ENCODE measurements at regions not wholly inside any gene's neighbourhood (a gene's known extent, or its start where the extent isn't known, plus 50 kb on each side); places are given as distances from the start of the nearest gene placed in this dataset.
A peak's percentile ranks its signal among the peaks of the same experiment; 100 is the strongest.

DNA sequence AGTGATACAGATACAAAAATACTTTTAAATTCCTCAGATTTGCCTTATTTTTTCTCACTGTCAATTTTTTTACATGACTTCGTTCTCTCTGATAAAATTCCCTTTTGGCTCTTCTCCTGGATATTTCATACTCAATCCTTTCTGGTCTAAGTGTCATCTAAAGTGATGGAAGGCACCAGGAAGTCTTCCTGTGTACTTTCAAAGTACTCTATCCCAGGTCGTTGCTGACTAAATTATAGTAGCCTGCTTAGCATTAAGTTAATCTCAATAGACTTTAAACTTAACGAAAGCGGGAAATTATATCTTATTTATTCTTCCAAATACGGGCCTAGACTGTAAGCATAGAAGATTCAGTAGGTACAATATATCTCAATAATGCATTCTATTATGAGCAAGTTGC, 67.8 kb downstream of the CASP12 start:
- no peak for DNase-seq (ENCODE audit: low spot score)

DNA sequence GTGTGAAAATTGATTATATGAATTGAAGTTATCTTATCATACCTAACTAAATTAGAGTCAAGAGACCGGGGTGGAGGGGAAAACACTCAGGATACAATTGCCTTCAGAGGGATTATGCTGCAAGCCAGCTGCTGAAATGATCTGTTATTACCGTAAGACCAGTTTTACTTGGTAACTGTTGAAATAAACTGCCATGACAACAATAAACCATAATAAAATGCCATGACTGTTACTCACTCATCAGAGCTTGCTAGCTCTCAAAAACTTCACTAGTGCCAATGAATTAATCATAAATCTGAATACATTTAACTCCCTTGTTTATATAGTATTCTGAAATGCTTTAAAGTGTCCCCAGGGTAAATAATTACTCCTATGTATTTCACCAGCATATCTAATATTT, 68.2 kb downstream of the CASP12 start:
- DNase-seq (ENCODE audit: low spot score), result no peak

DNA sequence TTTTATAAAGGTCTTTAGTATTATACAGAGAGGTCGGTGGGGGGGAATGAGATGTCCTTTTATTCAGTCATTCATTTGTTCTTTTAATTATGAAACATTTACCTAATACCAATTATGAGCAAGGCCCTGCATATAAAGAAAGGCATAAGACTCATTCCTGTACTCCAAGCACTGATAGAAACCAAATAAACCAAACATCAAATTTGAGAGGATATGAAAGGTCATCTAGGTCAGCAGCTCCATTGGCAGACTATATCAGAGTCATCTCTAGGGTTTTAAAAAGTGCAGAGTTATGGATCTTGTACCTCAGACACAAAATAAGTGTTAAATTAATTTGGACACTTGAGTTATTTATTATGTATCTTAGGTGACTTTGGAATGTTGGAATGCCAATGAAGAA, 71.5 kb downstream of the CASP12 start:
- no peak for DNase-seq (ENCODE audit: low spot score)

DNA sequence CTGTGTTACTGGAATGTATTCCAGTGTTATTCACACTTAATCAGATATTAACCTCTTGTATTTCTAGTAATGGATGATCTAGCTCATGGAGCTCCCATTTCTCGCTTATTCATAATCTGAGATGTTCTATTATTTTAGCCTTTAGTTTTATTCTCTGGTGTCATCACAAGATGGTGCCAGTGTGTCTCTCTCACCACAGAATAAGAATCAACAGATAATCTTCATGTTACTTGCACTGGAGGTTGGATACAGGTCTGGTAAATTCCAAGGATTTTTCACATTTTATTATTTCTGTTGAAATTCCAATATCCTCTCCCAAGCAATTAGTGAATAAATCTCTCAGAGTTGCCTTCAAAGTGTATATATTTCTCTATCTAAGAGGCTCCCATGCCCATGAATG, 74.6 kb downstream of the CASP12 start:
- DNase-seq (ENCODE audit: low spot score), result no peak

DNA sequence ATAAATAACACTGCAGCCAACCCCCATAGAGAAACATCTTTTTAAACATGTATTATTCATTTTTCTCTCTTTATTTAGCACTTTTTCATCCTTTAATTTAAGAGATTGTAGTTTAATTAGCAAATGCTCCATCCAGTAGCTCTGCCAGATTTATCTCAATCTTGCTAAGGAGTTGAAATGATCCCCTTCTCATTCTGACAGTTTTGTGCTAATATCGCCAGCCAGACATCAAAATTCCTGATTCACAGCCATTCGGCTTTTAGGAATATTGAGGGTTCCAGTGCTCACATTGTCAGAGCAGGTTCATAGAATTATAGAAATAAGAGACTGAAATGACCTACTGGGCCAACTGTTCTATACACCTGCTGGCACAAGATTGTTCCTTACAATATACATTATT, 77.8 kb downstream of the CASP12 start:
- DNase-seq (ENCODE audit: low spot score), result no peak

DNA sequence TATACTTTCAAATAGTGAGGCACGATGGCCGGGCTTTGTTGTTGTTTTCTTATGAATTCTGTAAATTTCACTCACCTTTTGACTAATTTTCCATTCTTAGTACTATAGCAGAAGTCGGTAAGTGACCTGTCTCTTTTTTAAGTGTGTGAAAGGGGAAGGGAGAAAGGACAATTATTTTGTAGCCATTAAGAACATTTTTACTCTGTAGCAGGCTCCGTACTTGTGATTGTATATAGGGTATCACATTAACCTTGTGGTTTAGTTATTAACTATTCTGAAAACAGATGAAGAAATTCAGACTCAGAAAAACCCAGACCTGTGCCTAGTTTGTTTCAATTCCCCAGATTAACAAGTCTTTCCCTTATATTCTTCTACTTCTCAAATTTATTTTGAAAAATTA, 78.7 kb downstream of the CASP12 start:
- no peak for DNase-seq (ENCODE audit: low spot score)

DNA sequence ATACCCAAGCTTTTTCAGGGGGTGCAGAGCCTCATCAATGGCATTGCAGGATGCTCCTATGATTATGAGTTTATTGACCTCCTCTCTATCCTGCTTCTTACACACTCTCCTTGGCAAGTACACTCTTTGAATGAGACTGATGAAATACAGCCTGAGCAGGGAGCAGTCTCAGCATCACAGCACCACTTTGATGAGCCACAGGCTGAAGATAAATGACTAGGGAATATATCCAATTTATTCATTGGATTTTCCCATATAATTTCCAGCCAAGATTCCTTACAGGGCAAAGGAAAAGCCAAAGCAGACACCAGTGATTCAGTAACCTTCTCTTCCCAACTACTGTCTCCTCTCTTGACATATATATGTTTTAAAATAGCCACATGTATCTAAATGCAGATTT, 79.2 kb downstream of the CASP12 start:
- no peak for DNase-seq (ENCODE audit: low spot score)

DNA sequence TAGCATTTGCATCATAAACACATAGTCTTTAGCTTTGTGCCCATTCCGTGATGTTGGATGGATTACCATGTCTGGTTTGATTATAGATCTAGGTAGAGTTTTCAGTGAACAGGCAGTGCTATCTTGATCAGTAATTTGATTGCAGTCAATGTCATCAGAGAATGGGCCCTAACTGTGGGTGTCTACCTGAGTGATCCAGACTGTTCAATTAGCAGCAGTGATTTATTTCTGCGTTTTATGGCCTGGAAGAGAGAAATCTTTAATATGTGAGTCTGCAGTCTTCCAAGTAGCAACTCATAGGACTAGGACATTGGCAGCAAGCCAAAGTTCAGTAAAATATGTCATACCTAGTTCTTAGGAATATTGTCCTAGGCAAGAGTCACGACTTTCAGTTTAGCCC, 80.3 kb downstream of the CASP12 start:
- no peak for DNase-seq (ENCODE audit: low spot score)

DNA sequence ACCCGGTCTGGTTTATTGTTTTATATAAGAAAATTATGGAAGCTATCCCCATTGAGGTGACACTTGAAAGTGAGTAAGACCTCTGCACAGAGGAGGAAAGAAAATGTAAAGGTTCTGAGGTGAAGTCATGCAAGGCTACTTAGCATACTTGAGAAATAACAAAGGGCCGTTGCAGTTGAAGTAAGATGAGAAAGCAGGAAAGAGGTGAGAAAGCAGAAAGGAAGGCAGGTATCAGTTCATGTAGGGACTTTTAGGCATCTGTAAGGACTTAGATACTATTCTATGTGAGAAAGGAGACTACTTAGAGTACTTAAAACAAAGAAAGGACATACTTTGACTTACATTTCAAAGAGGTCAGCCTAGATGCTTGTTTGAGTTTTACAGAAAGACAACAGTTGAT, 84.7 kb downstream of the CASP12 start:
- no peak for DNase-seq (ENCODE audit: low spot score)

DNA sequence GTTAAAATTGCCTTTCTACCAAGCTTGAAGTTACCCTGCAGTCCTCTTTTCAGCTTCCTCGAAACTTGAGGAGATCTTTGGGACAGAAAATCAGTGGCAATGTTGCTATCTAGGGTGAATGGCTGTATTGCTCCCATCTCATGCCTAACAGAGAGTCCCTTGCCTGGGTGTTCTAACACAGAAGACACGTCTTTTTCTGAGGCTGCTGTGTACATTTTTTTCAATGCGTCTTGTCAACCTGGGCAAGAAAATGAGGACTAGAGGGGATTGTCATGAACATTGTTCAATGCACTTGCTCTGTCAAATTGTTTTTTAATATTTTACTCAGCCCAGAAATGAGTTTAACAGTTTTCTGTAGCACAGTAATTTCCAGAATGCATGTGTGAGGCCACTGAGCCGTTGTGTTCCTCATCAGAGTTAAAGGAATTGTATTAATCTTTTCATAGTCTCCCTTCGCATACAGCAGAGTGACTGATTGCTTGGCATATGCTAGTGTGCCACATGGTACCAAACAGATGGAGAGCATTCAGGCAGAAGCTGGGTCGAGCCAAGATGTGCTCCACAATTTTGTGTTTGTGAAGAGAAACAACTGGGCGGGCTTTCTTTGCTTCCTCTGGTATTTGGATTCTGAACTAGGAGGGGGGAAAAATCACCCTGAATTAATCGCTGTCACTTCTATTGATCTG, 86.0 kb downstream of the CASP12 start:
- DNase-seq (ENCODE audit: low spot score), result no peak

DNA sequence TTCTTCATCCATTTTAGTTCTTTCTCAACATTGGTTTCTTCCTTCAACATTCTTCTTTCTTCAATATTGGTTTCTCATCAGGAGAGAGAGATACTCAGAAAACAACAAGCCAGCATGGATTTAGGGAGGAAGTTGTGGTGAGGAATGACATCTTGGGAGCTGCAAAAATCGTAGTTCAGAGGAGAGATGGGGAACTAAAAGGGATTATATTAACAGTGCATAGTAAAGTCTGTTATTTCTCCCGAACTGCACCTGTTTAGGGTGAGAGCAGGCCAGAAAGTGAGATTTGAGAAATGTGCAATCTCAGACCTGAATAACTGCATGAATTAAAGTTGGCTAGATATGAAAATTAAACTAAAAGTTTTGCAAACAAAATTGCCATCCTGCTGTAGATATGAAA, 94.5 kb downstream of the CASP12 start:
- no peak for DNase-seq (ENCODE audit: low spot score)

DNA sequence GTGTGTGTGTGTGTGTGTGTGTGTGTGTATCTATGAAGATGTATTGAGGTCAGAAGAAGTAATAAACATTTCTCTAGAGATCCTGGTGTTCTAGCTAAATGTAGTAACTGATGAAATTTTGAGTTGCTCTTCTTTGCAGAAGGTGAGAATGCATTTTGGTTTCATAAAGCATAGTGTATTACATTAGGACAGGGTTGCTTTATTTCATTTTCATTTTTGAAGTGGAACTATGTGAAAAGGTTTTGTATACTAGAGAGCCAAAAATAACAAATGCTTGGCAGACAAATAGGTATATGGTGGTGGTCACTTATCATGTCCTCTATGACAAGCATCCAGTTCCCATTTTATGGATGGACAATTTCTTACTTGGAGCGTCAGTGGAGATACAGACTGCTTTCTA, 99.0 kb downstream of the CASP12 start:
- peak; percentile 11 for DNase-seq (ENCODE audit: low spot score)

DNA sequence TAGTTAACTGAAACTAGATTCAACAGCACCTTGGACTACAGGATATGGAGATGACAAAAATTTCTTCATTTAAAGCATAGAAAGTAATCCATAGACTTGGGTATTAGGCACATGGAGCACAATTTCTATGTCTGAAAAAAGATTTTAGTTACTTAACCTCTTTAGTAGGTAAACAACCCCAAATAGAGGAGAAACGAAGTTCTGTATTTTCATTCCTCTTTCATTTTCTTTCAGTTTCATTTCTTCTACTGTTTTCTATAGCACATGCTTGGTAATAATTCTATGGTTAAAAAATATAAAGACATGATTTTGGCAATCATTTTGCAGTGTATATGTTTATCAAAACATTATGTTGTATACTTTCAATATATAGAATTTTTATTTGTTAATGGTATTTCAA, 99.5 kb downstream of the CASP12 start:
- no peak for DNase-seq (ENCODE audit: low spot score)

DNA sequence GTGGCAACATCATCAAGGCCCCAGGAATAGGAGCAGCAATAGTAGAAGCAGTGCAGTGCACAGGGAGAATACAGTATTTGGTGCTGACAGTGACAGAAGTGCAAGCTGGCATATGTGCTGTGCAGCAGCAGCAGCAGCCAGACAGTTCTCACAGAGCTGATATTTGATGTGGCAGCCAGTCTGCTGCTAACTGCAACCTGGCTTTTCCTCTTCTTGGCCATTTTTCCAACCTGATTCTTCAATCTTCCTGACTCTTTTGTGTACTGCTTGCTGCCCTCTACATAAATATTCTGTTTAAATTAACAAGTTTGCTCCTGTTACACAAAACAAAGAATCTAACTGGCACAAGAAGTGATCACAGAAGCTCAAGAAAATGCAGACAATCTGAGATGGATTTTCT, 102.0 kb downstream of the CASP12 start:
- DNase-seq (ENCODE audit: low spot score), result no peak

DNA sequence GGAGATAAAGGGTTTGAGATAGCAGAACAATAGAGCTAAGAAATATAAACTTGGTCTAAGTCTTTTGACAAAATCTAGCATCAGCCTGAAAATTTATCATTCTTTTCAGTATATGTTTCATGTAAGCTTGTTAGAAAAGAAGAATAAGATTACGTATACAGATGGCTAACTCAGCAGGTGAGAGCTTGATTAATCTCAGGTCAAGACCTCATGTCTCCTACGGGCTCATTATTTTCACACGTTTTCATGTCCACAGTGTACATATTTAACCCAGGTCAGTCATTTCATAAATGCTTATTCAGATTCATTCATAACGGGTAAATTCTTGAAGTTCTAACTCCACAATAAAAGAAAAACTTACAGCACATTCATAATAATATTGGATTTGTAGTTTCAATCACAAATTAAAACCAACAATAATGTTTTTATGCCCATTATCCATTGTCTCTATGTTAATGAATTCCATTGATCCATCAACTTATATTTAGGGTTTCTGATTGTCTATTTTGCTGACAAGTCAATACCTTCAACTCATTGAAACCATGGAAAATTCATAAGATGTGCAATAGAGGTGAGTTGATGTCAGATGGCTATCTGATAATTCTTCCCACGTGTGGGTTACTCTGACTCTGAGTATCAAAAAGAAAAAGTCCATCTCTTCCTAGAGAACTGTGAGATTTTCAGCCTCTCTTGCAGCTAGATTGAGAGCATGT, 102.6 kb downstream of the CASP12 start:
- no peak for DNase-seq (ENCODE audit: low spot score)

DNA sequence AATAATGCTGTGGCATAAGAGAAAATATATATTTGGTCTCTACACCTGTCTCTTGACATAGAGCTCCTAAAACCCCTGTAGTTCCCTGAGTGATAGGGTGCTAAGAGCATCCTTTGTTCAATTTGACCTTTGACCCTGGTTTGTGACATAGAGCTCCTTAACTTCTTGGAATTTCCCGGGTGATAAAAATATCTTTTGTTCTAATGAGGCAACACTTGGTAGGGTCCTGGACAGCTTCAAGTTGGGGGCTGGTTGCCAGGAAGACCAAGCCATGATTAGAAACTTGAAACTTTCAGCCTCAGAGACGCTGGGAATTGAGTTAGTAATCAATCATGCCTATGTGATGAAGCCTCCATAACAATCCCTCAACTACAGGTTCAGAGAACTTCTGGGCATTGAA, 105.4 kb downstream of the CASP12 start:
- no peak for DNase-seq (ENCODE audit: low spot score)

DNA sequence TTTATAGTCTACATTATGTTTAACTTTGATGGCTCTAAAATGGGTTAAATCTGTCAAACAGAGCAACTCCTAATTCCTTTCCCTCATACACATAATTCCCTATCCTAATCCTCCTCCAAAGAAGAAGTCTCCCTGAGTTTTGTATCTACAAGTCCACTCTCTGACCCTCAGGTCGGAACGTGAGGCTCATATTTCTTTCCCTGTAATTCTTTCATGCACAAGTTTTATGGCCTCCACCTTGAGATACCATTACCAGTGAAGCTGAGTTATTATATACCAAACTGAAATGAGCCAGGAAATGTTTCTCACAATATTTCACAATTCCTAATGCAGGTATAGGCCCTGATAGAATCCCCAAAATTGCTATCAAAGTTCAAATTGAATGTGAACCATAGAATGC, 106.4 kb downstream of the CASP12 start:
- no peak for DNase-seq (ENCODE audit: low spot score)

DNA sequence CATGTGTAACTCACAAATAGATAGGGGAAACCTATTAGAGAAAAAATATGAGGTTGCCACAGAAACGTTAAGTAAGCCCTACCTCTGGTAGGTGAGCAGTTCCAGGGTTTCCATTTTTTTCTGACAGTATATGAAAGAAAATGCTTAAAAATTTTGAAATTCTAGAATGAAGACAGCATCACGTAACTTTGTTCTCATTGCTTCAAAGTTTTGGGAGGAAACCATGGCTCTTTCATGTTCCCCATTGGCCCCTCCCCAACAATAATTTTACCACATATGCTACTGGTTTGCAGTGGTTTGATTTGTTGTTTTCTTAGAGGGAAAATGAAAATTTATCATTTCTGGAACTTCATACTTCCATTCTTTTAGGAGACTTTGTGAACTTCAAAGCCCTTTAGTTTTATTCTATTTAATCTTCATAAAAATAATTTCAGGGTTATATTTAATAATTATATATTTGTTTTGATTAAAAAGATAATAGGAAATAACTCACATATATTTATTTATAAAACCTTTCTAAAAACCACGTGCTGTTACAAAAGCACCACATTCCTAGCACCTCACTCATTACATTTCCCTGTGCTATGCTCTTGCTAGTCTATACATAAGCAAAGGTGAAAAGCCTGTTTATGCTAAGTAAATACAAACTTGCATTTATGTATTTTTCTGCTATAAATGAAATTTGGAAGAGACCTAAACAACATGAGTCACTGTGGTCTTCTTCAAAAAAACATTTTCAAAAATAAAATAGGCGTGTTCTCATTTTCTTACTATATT, 113.4 kb downstream of the CASP12 start:
- DNase-seq (ENCODE audit: low spot score), result no peak

DNA sequence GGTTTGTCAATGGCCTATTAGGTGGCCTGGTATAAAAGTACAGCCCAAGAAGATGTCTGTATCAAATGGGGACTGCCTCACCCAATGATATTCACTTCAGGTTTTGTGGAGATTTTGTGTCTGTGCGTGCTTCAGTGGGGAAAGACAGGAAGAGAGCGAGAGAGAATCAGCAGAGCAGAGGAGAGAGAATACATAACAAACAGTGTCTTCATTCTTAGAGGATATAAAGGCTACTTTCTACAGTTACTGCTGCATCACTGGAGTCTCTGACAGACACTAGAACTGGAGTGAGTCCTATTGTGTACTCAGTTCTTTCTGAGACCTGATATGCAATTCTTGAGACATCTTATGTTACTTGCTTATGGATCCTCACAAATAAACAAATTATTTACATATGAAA, 115.0 kb downstream of the CASP12 start:
- DNase-seq (ENCODE audit: low spot score), result no peak

DNA sequence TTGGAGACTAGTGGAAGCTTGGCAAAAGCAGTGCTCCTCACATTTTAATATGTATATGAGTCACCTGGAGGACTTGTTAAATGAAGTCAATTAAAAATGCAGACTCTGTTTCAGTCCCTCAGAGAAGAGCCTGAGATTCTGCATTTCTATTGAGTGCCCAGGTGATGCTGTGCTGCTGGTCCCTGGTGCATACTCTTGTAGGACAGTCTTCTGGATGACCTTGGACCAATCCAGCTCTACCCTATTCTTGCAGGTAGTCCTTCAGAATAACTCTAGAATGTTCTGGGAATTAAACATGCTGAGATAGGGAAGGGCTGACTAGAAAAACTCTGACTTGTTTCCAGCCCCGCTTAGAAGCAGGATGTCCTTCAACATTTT, 115.9 kb downstream of the CASP12 start:
- no peak for DNase-seq (ENCODE audit: low spot score)

DNA sequence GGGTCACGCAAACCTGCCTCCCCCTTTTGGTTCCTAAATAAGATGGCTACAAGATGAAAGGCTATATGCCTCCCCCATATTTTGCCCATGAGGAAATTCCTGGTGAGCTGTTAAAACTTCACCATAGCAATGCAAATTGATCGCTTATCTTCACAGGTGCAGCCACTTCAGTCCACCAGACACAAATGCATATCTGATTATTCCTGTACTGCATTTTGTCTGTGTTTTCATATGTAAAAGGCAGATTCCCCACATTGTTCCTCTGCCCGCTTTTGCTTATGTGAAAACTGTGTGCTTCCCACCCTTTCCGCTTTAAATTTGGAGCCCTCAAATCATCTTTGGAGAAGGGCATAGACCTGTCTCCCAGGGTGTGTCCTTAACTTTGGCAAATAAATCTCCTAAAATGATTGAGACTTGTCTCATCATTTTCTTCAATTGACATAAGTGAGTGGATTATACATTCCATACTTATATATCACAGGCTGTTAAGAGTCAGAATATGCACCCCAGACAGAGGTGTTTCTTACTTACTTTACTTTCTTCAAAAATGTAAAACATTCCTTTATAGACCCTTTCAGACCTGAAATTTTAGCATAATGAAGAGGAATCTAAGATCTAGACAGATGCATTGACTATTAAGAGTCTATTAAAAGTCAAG, 116.4 kb downstream of the CASP12 start:
- DNase-seq (ENCODE audit: low spot score), result no peak

DNA sequence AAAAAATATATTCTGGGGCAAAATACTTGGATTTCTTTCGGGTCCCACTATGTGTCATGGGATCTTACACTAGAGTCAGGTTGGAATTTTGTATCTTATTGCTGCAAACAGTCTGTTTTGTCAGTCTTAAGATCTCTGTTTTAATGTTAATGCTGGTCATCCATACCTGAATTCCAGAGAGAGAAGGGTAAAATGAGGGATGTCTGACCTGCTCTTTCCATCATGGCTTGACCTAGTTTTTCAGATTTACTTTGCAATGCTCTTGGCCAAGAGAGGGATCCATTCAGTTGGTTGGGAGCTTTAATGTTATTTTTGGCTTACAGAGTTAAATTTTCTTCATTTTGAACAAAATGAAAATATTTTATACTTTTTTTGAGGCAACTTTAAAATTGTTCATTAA, 117.2 kb downstream of the CASP12 start:
- DNase-seq (ENCODE audit: low spot score), result no peak
